ENCODE measurements at regions not wholly inside any gene's neighbourhood (a gene's known extent, or its start where the extent isn't known, plus 50 kb on each side); places are given as distances from the start of the nearest gene placed in this dataset.

DNA sequence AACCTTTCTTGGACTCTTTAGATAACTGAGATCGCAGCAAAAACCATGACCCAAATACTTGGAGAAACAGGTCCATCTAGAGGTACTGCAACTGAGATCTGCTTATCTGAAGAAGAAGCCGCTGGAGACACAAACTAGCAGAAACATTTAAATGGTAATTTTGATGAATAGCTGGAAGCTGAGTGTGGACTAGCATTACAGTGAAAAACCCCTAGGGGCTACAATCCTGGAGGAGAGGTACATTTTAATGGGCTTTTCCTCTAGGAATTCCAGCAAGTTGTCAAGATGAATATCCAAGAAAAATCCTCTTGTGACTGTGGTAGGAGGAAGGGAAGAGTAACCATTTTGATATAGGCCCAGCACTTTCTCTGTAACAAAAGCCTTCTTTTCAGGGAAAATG is 592.5 kb upstream of the GRIA3 start:
- no peak for TF ChIP-seq POLR2A (IDR thresholded peaks at IDR 0.05)
- TF ChIP-seq, protein P1, sequence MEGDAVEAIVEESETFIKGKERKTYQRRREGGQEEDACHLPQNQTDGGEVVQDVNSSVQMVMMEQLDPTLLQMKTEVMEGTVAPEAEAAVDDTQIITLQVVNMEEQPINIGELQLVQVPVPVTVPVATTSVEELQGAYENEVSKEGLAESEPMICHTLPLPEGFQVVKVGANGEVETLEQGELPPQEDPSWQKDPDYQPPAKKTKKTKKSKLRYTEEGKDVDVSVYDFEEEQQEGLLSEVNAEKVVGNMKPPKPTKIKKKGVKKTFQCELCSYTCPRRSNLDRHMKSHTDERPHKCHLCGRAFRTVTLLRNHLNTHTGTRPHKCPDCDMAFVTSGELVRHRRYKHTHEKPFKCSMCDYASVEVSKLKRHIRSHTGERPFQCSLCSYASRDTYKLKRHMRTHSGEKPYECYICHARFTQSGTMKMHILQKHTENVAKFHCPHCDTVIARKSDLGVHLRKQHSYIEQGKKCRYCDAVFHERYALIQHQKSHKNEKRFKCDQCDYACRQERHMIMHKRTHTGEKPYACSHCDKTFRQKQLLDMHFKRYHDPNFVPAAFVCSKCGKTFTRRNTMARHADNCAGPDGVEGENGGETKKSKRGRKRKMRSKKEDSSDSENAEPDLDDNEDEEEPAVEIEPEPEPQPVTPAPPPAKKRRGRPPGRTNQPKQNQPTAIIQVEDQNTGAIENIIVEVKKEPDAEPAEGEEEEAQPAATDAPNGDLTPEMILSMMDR (IDR thresholded peaks at IDR 0.05) = no peak
- H3K4me3 ChIP-seq (ENCODE audit: low read depth, poor library complexity, severe bottlenecking) = no peak overlapping the region
- WGBS, 2 donors = 52 to 59% methylated on average over 2 of the region's 2 CpGs
- DNase-seq (ENCODE audit: low spot score in 2 of 2) = no peak
- intact Hi-C loops (cut with DNase I; ENCODE audit: low total_unique reads) = no loop called here

DNA sequence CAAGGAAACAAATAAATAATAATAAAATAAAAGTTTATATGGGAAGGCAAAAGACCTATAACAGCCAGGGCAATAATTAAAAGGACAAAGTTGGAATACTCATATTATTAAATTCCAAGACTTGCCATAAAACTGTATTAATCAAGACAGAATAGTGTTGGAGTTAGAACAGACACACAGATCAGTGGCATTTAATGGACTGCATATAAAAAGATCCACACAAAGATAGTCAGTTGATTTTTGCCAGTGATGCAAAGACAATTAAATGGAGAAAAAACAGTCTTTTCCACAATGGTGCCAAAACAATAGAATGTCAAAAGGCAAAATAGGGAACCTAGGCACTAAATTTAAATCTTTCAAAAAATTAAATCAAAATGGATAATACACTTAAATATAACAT is 587.1 kb upstream of the GRIA3 start:
- H3K4me3 ChIP-seq (ENCODE audit: low read depth, poor library complexity, severe bottlenecking) = no peak overlapping the region
- TF ChIP-seq, protein P1 (IDR thresholded peaks at IDR 0.05) = no peak
- TF ChIP-seq POLR2A (IDR thresholded peaks at IDR 0.05) = no peak
- intact Hi-C loops (cut with DNase I; ENCODE audit: low total_unique reads) = no loop called here
- no peak for DNase-seq (ENCODE audit: low spot score in 2 of 2)

DNA sequence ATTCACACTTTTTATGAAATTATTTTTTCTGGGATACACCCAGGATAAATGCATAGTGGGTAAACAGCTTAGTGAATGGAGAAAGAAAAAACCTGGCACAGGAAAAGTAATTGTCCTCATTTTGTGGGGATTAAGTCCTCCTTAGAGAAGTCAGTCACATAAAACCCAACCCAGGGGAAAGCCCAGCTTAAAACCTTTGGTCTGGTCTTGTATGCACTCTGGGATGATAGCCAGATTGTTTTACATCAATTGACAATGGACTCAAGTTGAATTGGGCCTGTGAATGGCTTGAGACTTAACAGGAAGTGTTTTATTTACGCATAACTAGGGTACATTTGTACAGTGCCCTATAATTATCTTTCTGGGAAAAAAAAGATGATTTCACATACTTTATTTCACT is 561.3 kb upstream of the GRIA3 start:
- intact Hi-C loops (cut with DNase I; ENCODE audit: low total_unique reads) = no loop called here
- H3K4me3 ChIP-seq (ENCODE audit: low read depth, poor library complexity, severe bottlenecking) = no peak overlapping the region
- 65 to 90% methylated on average over 1 of the region's 1 CpG for WGBS, 2 donors
- no peak for TF ChIP-seq POLR2A (IDR thresholded peaks at IDR 0.05)
- TF ChIP-seq, protein P1 (IDR thresholded peaks at IDR 0.05) = no peak
- DNase-seq (ENCODE audit: low spot score in 2 of 2) = no peak

DNA sequence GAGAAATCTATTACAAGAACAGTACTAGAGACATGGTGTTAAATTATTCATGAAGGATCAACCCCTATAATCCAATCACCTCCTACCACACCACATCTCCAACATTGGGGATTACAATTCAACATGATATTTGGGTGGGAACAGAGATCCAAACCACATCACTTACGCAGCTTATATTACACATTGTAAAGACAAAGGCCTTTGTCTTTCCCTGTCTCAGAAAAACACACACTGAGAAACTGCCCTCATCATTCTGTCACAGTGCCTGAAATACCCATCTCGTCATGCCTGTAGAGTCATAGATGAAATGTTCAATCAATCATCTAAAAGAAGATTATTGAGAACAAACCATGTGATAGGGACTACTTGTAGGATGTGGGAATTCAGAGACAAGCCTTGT is 558.8 kb upstream of the GRIA3 start:
- intact Hi-C loops (cut with DNase I; ENCODE audit: low total_unique reads) = no loop called here
- DNase-seq (ENCODE audit: low spot score in 2 of 2) = no peak
- whole genome bisulfite sequencing, 2 donors = 76 to 78% methylated on average over 2 of the region's 2 CpGs
- TF ChIP-seq, protein P1 (IDR thresholded peaks at IDR 0.05) = no peak
- no peak for TF ChIP-seq POLR2A (IDR thresholded peaks at IDR 0.05)
- H3K4me3 ChIP-seq (ENCODE audit: low read depth, poor library complexity, severe bottlenecking) = no peak overlapping the region

DNA sequence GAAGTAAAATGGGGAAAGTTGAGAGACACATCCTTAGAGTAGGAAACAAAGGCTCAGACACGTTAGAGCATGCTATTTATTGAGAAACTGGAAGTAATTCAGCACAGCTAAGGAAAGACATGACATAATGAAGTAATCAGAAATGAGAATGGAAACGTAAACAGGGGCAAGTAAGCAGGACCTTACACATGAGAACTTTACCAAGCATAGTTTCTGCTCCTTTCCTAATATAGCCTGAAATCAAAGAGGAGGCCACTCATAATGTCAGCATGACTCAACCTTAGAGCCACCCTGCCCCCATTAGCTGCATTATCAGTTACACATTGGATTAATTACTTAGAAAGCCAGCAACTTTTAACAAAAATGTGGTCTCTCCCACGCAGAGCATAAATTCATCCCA is 558.3 kb upstream of the GRIA3 start:
- no peak for DNase-seq (ENCODE audit: low spot score in 2 of 2)
- TF ChIP-seq POLR2A (IDR thresholded peaks at IDR 0.05) = no peak
- TF ChIP-seq, protein P1 (IDR thresholded peaks at IDR 0.05) = no peak
- intact Hi-C loops (cut with DNase I; ENCODE audit: low total_unique reads) = no loop called here
- H3K4me3 ChIP-seq (ENCODE audit: low read depth, poor library complexity, severe bottlenecking) = no peak overlapping the region
- 21 to 24% methylated on average over 3 of the region's 3 CpGs for WGBS, 2 donors

GRCh38 chrX:122626871-122627270 is 557.2 kb upstream of the GRIA3 start:
- H3K4me3 ChIP-seq (ENCODE audit: low read depth, poor library complexity, severe bottlenecking) = no peak overlapping the region
- intact Hi-C loops (cut with DNase I; ENCODE audit: low total_unique reads) = no loop called here
- TF ChIP-seq, protein P1 (IDR thresholded peaks at IDR 0.05) = no peak
- TF ChIP-seq POLR2A (IDR thresholded peaks at IDR 0.05) = no peak
- WGBS, 2 donors = 43 to 70% methylated on average over 1 of the region's 1 CpG
- no peak for DNase-seq (ENCODE audit: low spot score in 2 of 2)
